Neural progenitor cell (in vitro differentiated cells): ENCODE measurements at regions not wholly inside any gene's neighbourhood (a gene's known extent, or its start where the extent isn't known, plus 50 kb on each side); places are given as distances from the start of the nearest gene placed in this dataset.

Experiments
- DNase-seq: peaks from one replicate; pipeline ENCODE4 v3.0.0-alpha.2; 2016; ENCODE audit warnings: low spot score
- H2AFZ ChIP-seq: fragments of 200-600 bp; sonication (generic); replicated peaks from 2 replicates; pipeline ENCODE4 v1.6.1; 2016; ENCODE audit warnings: antibody characterized with exemption
- H3F3A ChIP-seq: fragments of 200-600 bp; sonication (generic); 2 replicates; pipeline ENCODE4 v1.6.1; 2016; ENCODE audit warnings: antibody characterized with exemption, low read depth
- H3K27ac ChIP-seq: fragments of 200-600 bp; sonication (generic); 2 replicates; pipeline ENCODE4 v1.5.1; 2016; ENCODE audit warnings: mild to moderate bottlenecking
- H3K27me3 ChIP-seq: fragments of 200-600 bp; sonication (generic); 2 replicates; pipeline ENCODE4 v1.6.1; 2016; ENCODE audit warnings: mild to moderate bottlenecking, moderate library complexity
- H3K36me3 ChIP-seq: fragments of 200-600 bp; sonication (generic); 2 replicates; pipeline ENCODE4 v1.5.1; 2016
- H3K4me1 ChIP-seq: fragments of 200-600 bp; sonication (generic); 2 replicates; pipeline ENCODE4 v1.6.1; 2016; ENCODE audit warnings: mixed run types
- H3K4me2 ChIP-seq: fragments of 200-600 bp; sonication (generic); 2 replicates; pipeline ENCODE4 v1.6.1; 2016
- H3K4me3 ChIP-seq: fragments of 200-600 bp; sonication (generic); 2 replicates; pipeline ENCODE4 v1.5.1; 2016
- H3K79me2 ChIP-seq: fragments of 200-600 bp; sonication (generic); 2 replicates; pipeline ENCODE4 v1.6.1; 2016; ENCODE audit warnings: low read depth
- H3K9ac ChIP-seq: fragments of 200-600 bp; sonication (generic); 2 replicates; pipeline ENCODE4 v1.6.1; 2016
- H3K9me3 ChIP-seq: fragments of 200-600 bp; sonication (generic); 2 replicates; pipeline ENCODE4 v1.5.1; 2016; ENCODE audit warnings: low read depth
- H4K20me1 ChIP-seq: fragments of 200-600 bp; sonication (generic); 2 replicates; pipeline ENCODE4 v1.6.1; 2016; ENCODE audit warnings: low read depth
- H3K27ac Mint-ChIP-seq: 3 replicates; pipeline ENCODE4 v1.8.0; 2021; ENCODE audit warnings: mixed read lengths
- H3K27me3 Mint-ChIP-seq: 2 replicates; pipeline ENCODE4 v1.8.0; 2022; ENCODE audit warnings: low read depth, mild to moderate bottlenecking, inconsistent platforms, moderate library complexity, mixed read lengths; ENCODE audit not compliant: insufficient read depth
- H3K36me3 Mint-ChIP-seq: 3 replicates; pipeline ENCODE4 v1.8.0; 2021; ENCODE audit warnings: mixed read lengths
- H3K4me1 Mint-ChIP-seq: 3 replicates; pipeline ENCODE4 v1.8.0; 2021; ENCODE audit warnings: mixed read lengths
- H3K4me3 Mint-ChIP-seq: 3 replicates; pipeline ENCODE4 v1.8.0; 2021; ENCODE audit warnings: mild to moderate bottlenecking, moderate library complexity, mixed read lengths
- H3K9me3 Mint-ChIP-seq: 3 replicates; pipeline ENCODE4 v1.8.0; 2020; ENCODE audit warnings: mixed read lengths
- CTCF ChIP-seq: fragments of 200-600 bp; sonication (generic); IDR thresholded peaks from 2 replicates; pipeline ENCODE4 v1.5.1; 2017; ENCODE audit warnings: antibody characterized with exemption, mild to moderate bottlenecking
- EZH2 ChIP-seq: fragments of 200-600 bp; sonication (generic); IDR thresholded peaks from 2 replicates; pipeline ENCODE4 v1.6.1; 2017; ENCODE audit warnings: antibody characterized with exemption, mild to moderate bottlenecking, moderate library complexity
- EZH2phosphoT487 ChIP-seq: fragments of 200-600 bp; sonication (generic); IDR thresholded peaks from 2 replicates; pipeline ENCODE4 v1.6.1; 2017; ENCODE audit warnings: antibody characterized with exemption

GRCh38 chr1:217373761-217374701 is 256.9 kb downstream of the GPATCH2 start:
- H3K4me2 ChIP-seq: no peak overlapping the region
- no peak overlapping the region for H3K4me3 Mint-ChIP-seq
- peaks cover 2% of the 10 kb centered on the region for H3K36me3 Mint-ChIP-seq
- peaks cover 7% of the 10 kb centered on the region for H3K9me3 ChIP-seq
- no peak overlapping the region for H3K27ac Mint-ChIP-seq
- peaks cover 7% of the 10 kb centered on the region for H3K27me3 Mint-ChIP-seq
- peaks cover 19% of the 10 kb centered on the region for H3K4me1 ChIP-seq
- DNase-seq: no peak
- no peaks in the 10 kb centered on the region for H3K27me3 ChIP-seq
- H3K27ac ChIP-seq: no peak overlapping the region
- no peak overlapping the region for H3K4me3 ChIP-seq
- H3K36me3 ChIP-seq: no peaks in the 10 kb centered on the region
- H3F3A ChIP-seq: peaks cover 10% of the 10 kb centered on the region
- no peak overlapping the region for H2AFZ ChIP-seq
- no peak for TF ChIP-seq CTCF
- no peak for TF ChIP-seq EZH2phosphoT487
- no peak for TF ChIP-seq EZH2
- peaks cover 15% of the 10 kb centered on the region for H3K4me1 Mint-ChIP-seq
- no peak overlapping the region for H3K9ac ChIP-seq
- no peaks in the 10 kb centered on the region for H4K20me1 ChIP-seq
- H3K79me2 ChIP-seq: no peaks in the 10 kb centered on the region
- peaks cover 21% of the 10 kb centered on the region for H3K9me3 Mint-ChIP-seq

GRCh38 chr1:217372049-217372970 is 258.6 kb downstream of the GPATCH2 start:
- H3K4me2 ChIP-seq: no peak overlapping the region
- no peak overlapping the region for H3K27ac ChIP-seq
- H3K9me3 Mint-ChIP-seq: peaks cover 10% of the 10 kb centered on the region
- H3K27me3 ChIP-seq: no peaks in the 10 kb centered on the region
- peaks cover 10% of the 10 kb centered on the region for H3F3A ChIP-seq
- no peaks in the 10 kb centered on the region for H3K36me3 ChIP-seq
- TF ChIP-seq CTCF (no peak), EZH2phosphoT487 (no peak), EZH2 (no peak)
- peaks cover 15% of the 10 kb centered on the region for H3K4me1 Mint-ChIP-seq
- H3K27me3 Mint-ChIP-seq: peaks cover 4% of the 10 kb centered on the region
- peak overlapping the region; percentile 17 for H3K27ac Mint-ChIP-seq
- no peak overlapping the region for H3K9ac ChIP-seq
- H3K4me3 Mint-ChIP-seq: no peak overlapping the region
- H2AFZ ChIP-seq: no peak overlapping the region
- no peaks in the 10 kb centered on the region for H4K20me1 ChIP-seq
- peaks cover 19% of the 10 kb centered on the region for H3K4me1 ChIP-seq
- no peak overlapping the region for H3K4me3 ChIP-seq
- DNase-seq: no peak
- no peaks in the 10 kb centered on the region for H3K79me2 ChIP-seq
- peaks cover 2% of the 10 kb centered on the region for H3K36me3 Mint-ChIP-seq
- peaks cover 3% of the 10 kb centered on the region for H3K9me3 ChIP-seq

GRCh38 chr1:217370757-217371156 is 260.1 kb downstream of the GPATCH2 start:
- Mint-ChIP-seq H3K4me3 (no peak overlapping the region), H3K27ac (peak overlapping the region; percentile 63), H3K27me3 (no peaks in the 10 kb centered on the region), H3K36me3 (no peaks in the 10 kb centered on the region), H3K9me3 (peaks cover 2% of the 10 kb centered on the region), H3K4me1 (peaks cover 15% of the 10 kb centered on the region)
- H3K9me3 ChIP-seq: peaks cover 3% of the 10 kb centered on the region
- no peak for TF ChIP-seq EZH2
- TF ChIP-seq EZH2phosphoT487: no peak
- no peak for TF ChIP-seq CTCF
- H2AFZ ChIP-seq: no peak overlapping the region
- peaks cover 10% of the 10 kb centered on the region for H3F3A ChIP-seq
- no peak overlapping the region for H3K27ac ChIP-seq
- peaks cover 19% of the 10 kb centered on the region for H3K4me1 ChIP-seq
- H3K27me3 ChIP-seq: no peaks in the 10 kb centered on the region
- no peak overlapping the region for H3K4me3 ChIP-seq
- no peaks in the 10 kb centered on the region for H3K36me3 ChIP-seq
- no peaks in the 10 kb centered on the region for H3K79me2 ChIP-seq
- no peak for DNase-seq
- H3K4me2 ChIP-seq: no peak overlapping the region
- H4K20me1 ChIP-seq: no peaks in the 10 kb centered on the region
- no peak overlapping the region for H3K9ac ChIP-seq
